Spinal cord (tissue), 9 donors: ENCODE measurements at regions not wholly inside any gene's neighbourhood (a gene's known extent, or its start where the extent isn't known, plus 50 kb on each side); places are given as distances from the start of the nearest gene placed in this dataset.
"Not testable (repeated sequence)": the region's sequence is repeated elsewhere in the genome, so short reads cannot be mapped to it uniquely, and the experiment has no call there.

Experiments
- DNase-seq, 6 donors: peaks; one replicate each; pipeline versions ENCODE4 v3.0.0 to v3.0.0-alpha.2; 2013 to 2015; ENCODE audit warnings: low spot score in 6 of 6, low read depth in 4 of 6
- H3K27ac ChIP-seq: one replicate; pipeline ENCODE4 v1.5.1; 2013; ENCODE audit warnings: low read depth, low read length, control low read depth
- H3K27me3 ChIP-seq: one replicate; pipeline ENCODE4 v1.6.1; 2013; ENCODE audit warnings: low read length; ENCODE audit not compliant: control insufficient read depth, insufficient read depth
- H3K36me3 ChIP-seq: one replicate; pipeline ENCODE4 v1.6.1; 2013; ENCODE audit warnings: low read length; ENCODE audit not compliant: control insufficient read depth, insufficient read depth
- H3K4me1 ChIP-seq: one replicate; pipeline ENCODE4 v1.6.1; 2013; ENCODE audit warnings: low read length; ENCODE audit not compliant: control insufficient read depth, insufficient read depth
- H3K4me3 ChIP-seq: one replicate; pipeline ENCODE4 v1.5.1; 2013; ENCODE audit warnings: low read depth, low read length, control low read depth
- H3K9me3 ChIP-seq: one replicate; pipeline ENCODE4 v1.6.1; 2013; ENCODE audit warnings: low read length; ENCODE audit not compliant: control insufficient read depth, insufficient read depth
- WGBS: methylation state at CpG from one replicate; pipeline ENCODE4 v1.1.5; 2013; ENCODE audit warnings: missing lambda C conversion rate; ENCODE audit not compliant: insufficient coverage; 5-methylcytosine and 5-hydroxymethylcytosine counted together
- donor health status: healthy.

DNA sequence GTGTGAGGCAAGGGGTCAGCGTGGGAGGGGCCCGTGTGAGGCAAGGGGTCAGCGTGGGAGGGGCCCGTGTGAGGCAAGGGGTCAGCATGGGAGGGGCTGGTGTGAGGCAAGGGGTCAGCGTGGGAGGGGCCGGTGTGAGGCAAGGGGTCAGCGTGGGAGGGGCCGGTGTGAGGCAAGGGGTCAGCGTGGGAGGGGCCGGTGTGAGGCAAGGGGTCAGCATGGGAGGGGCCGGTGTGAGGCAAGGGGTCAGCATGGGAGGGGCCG is 119.2 kb downstream of the SEPTIN14 start:
- not testable (repeated sequence) for H3K9me3 ChIP-seq, H3K4me1 ChIP-seq, H3K36me3 ChIP-seq, DNase-seq, H3K27ac ChIP-seq, H3K27me3 ChIP-seq, H3K4me3 ChIP-seq
- 91% methylated on average over 10 of the region's 12 CpGs for WGBS

DNA sequence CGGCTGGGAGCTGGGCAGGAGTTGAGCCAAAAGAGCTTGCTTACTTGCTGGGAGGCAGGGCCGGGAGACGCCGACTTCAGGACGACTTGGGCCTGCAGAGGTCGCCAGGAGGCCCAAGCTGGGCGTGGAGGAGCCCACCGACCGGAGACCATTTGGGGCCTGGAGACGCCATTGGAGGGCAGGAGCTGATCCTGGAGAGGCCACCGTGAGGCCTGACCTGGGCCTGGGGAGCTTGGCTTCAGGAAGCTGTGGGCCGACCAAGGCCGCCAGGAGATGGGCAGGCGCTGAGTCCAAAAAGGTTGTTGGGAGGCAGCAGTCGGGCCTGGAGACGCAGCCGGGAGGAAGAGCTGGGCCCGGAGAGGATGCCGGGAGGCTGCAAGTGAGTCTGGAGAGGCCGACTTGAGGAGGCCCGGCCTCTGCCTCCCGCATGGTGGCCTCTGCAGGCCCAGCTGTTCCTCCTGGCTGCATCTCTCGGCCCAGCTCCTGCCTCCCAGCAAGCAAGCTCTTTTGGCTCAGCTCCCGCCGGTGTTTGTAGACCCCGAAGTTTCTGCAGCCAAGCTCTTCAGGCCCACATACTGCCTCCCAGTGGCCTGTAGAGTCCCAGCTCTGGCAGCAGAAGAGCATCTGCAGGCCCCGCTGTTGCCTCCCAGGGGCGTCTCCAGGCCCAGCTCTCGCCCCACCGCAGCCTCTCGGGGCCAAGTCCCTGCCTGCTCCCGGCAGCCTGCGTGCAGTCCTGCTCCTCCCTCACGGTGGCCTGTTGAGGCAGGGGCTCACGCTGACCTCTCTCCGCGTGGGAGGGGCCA is 119.7 kb downstream of the SEPTIN14 start:
- H3K36me3 ChIP-seq, H3K4me3 ChIP-seq, H3K27me3 ChIP-seq, H3K9me3 ChIP-seq, H3K27ac ChIP-seq, H3K4me1 ChIP-seq, DNase-seq: not testable (repeated sequence)
- WGBS, result 89% methylated on average over 30 of the region's 37 CpGs

DNA sequence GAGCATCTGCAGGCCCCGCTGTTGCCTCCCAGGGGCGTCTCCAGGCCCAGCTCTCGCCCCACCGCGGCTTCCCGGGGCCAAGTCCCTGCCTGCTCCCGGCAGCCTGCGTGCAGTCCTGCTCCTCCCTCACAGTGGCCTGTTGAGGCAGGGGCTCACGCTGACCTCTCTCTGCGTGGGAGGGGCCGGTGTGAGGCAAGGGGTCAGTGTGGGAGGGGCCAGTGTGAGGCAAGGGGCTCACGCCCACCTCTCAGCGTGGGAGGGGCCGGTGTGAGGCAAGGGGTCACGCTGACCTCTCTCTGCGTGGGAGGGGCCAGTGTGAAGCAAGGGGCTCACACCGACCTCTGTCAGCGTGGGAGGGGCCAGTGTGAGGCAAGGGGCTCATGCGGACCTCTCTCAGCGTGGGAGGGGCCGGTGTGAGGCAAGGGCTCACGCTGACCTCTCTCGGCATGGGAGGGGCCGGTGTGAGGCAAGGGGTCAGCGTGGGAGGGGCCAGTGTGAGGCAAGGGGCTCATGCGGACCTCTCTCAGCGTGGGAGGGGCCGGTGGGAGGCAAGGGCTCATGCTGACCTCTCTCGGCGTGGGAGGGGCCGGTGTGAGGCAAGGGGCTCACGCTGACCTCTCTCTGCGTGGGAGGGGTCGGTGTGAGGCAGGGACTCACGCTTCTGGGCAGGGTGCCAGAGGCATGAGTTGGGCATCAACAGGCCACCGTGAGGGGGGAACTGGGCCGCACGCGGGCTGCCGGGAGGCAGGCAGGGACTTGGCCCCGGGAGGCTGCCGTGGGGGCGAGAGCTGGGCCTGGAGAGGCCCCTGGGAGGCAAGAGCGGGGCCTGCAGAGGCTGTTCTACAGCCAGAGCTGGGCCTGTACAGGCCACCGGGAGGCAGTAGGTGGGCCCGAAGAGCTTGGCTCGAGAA is 120.6 kb downstream of the SEPTIN14 start:
- H3K36me3 ChIP-seq, DNase-seq, H3K4me1 ChIP-seq, H3K27ac ChIP-seq, H3K27me3 ChIP-seq, H3K4me3 ChIP-seq, H3K9me3 ChIP-seq: not testable (repeated sequence)
- WGBS, result 89% methylated on average over 44 of the region's 47 CpGs

DNA sequence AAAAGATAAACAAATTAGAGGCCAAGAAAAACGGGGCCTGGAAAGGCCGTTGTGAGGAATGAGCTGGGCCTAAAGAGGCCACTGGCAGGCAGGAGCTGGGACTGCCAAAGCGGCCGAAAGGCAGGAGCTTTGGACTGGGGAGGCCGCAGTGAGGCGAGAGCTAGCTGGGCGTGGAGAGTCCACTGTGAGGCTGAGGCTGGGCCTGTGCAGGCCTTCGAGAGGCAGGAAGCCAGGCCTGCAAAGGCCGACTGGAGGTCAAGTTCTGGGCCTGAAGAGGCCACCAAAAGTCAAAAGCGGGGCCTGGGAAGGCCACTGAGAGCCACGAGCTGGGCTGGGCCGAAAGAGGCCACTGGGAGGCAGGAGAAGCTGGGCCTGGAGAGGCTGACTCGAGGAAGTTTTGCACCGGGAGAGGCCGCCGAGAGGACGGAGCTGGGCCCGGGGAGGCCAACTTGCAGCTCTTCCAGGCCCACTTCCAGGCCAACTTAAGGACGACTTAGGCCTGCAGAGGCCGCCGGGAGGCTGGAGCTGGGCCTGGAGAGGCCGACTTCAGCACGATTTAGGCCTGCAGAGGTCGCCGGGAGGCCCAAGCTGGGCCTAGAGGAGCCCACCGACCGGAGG is 121.8 kb downstream of the SEPTIN14 start:
- H3K27ac ChIP-seq, H3K4me3 ChIP-seq, H3K9me3 ChIP-seq, DNase-seq, H3K36me3 ChIP-seq, H3K27me3 ChIP-seq, H3K4me1 ChIP-seq: not testable (repeated sequence)
- WGBS, result 90% methylated on average over 27 of the region's 27 CpGs

DNA sequence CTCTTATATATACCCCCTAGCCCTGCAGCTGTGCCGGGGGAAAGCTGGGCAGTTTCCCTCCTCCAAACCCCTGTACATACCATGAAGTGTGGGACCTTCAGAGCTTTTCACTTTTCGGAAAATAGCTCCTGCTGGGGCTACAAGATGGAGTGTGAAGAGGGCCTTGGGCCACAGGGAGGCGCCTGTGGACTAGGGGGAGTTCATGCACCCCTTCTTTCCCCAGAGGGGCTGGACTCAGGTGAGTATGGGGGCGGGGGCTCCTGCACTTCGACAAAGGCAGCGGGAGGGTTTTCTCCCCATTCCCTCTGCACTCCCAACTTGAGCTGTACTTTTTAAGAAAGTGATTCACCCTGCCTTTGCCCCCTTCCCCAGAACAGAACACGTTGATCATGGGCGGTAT is 122.5 kb downstream of the SEPTIN14 start:
- not testable (repeated sequence) for H3K27ac ChIP-seq, H3K9me3 ChIP-seq, H3K4me3 ChIP-seq, H3K36me3 ChIP-seq, DNase-seq, H3K4me1 ChIP-seq, H3K27me3 ChIP-seq
- WGBS, result no CpG with 5 or more reads among the region's 8 CpGs

DNA sequence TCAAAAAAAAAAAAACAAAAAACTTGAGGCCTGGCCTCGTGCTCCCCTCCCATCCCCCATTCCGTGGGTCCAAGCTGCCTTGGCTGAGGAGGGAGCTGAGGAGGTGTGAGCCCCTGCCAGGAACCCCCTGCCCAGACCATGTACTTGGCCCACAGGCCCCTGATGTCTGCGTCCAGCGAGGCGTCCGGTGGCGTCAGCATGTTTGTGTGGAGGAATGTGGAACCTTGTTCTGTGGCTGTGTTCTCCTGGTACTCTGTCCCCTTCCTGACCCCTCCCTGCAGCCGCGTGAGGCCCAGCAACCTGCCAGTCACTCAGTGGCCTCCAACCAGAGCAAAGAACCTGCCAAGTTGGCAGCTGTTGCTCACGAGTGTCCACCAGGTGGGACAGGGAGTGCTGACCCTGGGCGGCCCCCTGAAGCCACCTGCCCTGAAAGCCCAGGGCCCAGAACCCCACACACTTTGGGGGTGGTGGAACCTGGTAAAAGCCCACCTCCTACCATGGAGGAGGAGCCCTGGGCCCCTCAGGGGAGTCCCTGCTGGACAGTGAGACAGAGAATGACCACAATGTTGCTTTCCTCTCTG is 125.8 kb downstream of the SEPTIN14 start:
- H3K4me1 ChIP-seq, H3K36me3 ChIP-seq, H3K27me3 ChIP-seq, DNase-seq, H3K9me3 ChIP-seq, H3K27ac ChIP-seq, H3K4me3 ChIP-seq: not testable (repeated sequence)
- 40% methylated on average over 1 of the region's 11 CpGs for WGBS

DNA sequence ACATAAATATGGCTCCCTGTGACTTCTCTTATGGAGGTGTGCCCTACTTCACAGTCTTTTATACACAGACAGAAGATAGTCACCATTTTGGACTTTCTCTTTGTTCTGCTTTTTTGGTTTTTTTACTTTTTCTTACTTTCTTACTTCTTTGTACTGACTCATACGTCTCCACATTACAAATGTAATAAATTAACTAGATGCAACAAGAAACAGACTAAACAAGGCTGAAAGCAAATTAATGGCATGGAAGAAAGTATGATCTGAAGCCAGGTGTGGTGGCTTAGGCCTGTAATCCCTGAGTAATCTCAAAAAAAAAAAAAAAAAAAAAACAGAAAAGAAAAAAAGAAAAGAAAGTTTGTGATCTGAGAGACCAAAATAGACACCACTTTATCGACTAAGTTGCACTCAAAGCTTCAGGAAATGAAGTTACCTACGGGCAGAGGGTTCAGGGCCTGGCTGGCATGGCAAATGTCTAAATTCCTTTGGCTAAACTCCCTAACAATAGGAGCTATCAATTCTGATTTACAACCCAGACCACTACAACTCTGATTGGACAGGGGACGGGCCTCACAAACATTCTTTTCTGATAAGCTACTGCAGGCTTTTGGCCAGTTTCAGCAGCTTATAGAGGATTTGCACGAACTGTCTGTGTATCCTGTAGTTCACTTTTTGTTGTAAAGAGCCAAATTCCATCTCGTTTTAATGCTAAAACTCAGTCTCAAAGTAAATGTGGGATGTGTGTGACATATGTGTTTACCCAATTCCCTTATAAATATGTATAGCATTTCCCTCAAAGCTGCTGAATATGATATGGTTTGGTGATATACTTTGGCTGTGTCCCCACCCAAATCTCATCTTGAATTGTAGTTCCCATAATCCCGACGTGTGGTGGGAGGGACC is 129.1 kb downstream of the SEPTIN14 start:
- Histone ChIP-seq H3K9me3 (no peaks in the 10 kb centered on the region), H3K4me3 (no peak overlapping the region), H3K36me3 (no peaks in the 10 kb centered on the region), H3K4me1 (no peaks in the 10 kb centered on the region), H3K27ac (no peak overlapping the region), H3K27me3 (no peaks in the 10 kb centered on the region)
- 34% methylated on average over 3 of the region's 8 CpGs for WGBS
- DNase-seq, result peak in 1 of 6 donors; percentile 49

DNA sequence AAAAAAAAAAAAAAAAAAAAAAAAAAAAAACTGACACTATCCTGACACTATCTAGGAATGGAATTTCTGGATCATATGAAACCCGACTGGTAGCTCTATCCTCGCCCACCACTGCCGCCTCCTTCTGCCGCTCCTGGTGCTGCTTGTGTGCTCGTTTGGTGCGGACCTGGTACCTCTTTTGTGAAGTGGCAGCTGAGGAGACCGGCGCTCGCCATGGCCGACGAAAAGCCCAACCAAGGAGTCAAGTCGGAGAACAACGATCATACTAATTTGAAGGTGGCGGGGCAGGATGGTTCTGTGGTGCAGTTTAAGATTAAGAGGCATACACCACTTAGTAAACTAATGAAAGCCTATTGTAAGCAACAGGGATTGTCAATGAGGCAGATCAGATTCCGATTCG is 130.6 kb downstream of the SEPTIN14 start:
- Histone ChIP-seq H3K4me1 (no peaks in the 10 kb centered on the region), H3K27ac (no peak overlapping the region), H3K36me3 (no peaks in the 10 kb centered on the region), H3K27me3 (no peaks in the 10 kb centered on the region), H3K4me3 (no peak overlapping the region), H3K9me3 (no peaks in the 10 kb centered on the region)
- DNase-seq, result no peak
- WGBS, result 92% methylated on average over 9 of the region's 16 CpGs

DNA sequence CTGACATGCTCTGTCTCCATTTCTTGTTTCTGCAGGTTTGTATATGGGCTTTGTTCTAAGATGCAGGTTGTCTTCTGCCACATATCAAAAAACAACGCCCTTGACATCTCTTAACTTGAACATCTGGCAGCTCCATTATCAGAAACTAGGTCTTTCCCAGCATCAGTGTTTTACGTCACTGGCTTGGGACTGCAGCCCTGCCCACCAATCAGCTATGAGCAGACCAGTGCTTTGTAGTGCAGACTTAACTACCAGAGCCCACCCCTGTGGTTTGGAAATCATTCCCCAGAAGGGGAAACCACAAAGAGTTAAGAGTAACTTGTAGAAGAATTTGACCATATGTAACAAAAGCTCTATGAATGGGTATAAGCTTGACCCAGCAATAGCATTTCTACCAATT is 132.4 kb downstream of the SEPTIN14 start:
- Histone ChIP-seq H3K27me3 (no peaks in the 10 kb centered on the region), H3K9me3 (no peaks in the 10 kb centered on the region), H3K4me1 (no peaks in the 10 kb centered on the region), H3K36me3 (no peaks in the 10 kb centered on the region), H3K27ac (no peak overlapping the region), H3K4me3 (no peak overlapping the region)
- WGBS, result 75% methylated on average over 2 of the region's 2 CpGs
- no peak for DNase-seq
